ENCODE measurements at regions not wholly inside any gene's neighbourhood (a gene's known extent, or its start where the extent isn't known, plus 50 kb on each side); places are given as distances from the start of the nearest gene placed in this dataset.
"Not testable (repeated sequence)": the region's sequence is repeated elsewhere in the genome, so short reads cannot be mapped to it uniquely, and the experiment has no call there.

DNA sequence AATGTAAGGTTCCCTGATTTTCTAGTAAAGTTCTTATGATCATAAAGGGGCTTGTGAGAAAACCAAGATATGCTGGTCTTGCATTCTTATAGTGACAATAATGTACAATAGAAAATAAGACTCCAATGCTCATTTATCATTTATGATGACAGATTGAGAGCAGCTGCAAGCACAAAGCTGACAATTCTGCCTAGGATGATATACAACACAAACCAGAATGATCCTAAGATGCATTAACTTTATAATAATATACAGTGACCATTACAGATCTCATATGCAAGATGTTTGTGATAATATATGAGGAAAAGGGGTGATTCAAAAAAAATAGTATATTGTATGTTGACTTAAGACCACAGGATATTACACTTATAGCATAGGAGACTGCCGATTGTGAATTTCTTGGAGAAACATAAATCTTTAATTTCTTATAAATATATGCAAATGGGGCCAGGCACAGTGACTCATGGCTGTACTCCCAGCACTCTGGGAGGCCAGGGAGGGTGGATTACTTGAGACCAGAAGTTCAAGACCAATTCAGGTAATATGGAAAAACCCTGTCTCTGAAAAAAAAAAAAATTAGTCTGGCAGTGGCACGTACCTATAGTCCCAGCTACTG lies 387.0 kb downstream of the ZBBX start:
- Mint-ChIP-seq H3K4me1 (no peaks in the 10 kb centered on the region), H3K36me3 (ENCODE audit: low read depth) (no peaks in the 10 kb centered on the region), H3K9me3 (no peaks in the 10 kb centered on the region), H3K4me3 (no peak overlapping the region), H3K27me3 (no peaks in the 10 kb centered on the region), H3K27ac (no peak overlapping the region)
- ATAC-seq (no peak), DNase-seq (no peak)

DNA sequence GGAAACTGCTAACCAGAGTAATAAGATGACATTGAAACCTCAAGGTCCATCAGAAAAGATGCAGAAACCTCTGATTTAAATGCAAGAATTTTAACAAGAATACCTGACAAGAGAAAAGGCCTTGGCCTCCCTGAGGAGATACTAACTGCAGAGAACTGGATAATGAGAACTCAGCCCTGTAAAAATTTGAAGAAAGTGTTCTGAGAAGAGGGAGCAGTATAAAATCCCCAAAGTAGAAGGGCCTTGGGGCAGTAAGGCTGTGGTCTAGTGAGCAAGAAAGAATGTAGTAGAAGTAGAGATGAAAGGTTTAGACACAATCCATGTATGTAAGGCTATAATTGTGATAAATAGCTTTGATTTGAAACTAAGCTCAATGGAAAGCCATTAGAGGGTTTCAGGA lies 394.1 kb downstream of the ZBBX start:
- H3K27me3 Mint-ChIP-seq: no peaks in the 10 kb centered on the region

DNA sequence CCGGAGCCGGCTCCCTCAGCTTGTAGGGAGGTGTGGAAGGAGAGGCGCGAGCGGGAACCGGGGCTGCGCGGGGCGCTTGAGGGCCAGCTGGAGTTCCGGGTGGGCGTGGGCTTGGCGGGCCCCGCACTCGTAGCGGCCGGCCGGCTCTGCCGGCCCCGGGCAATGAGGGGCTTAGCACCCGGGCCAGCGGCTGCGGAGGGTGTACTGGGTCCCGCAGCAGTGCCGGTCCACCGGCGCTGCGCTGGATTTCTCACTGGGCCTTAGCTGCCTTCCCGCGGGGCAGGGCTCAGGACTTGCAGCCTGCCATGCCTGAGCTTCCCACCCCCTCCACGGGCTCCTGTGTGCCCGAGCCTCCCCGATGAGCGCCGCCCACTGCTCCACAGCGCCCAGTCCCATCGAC lies 404.3 kb downstream of the ZBBX start:
- H3K4me1 Mint-ChIP-seq; ATAC-seq; DNase-seq; H3K9me3 Mint-ChIP-seq; H3K36me3 Mint-ChIP-seq (ENCODE audit: low read depth); H3K4me3 Mint-ChIP-seq; H3K27me3 Mint-ChIP-seq; H3K27ac Mint-ChIP-seq: not testable (repeated sequence)

More for the DNA sequence above, 394.1 kb downstream of the ZBBX start:
- Mint-ChIP-seq H3K36me3 (ENCODE audit: low read depth) (no peaks in the 10 kb centered on the region), H3K9me3 (no peaks in the 10 kb centered on the region), H3K4me3 (no peak overlapping the region), H3K27ac (no peak overlapping the region), H3K4me1 (no peaks in the 10 kb centered on the region)
- DNase-seq: no peak
- no peak for ATAC-seq

DNA sequence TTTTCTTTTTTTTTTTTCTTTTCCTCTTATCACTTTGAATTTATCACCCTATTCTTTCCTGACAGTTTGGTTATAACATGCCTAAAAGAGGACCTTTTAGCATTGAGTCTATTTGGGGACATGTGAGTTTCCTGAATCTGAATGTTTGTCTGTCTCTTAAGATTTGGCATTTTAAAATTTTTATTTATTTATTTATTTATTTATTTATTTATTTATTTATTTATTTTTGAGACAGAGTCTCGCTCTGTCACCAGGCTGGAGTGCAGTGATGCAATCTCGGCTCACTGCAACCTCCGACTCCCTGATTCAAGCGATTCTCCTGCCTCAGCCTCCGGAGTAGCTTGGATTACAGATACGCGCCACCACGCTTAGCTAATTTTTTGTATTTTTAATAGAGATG lies 412.4 kb downstream of the ZBBX start:
- not testable (repeated sequence) for H3K36me3 Mint-ChIP-seq (ENCODE audit: low read depth); H3K27ac Mint-ChIP-seq

DNA sequence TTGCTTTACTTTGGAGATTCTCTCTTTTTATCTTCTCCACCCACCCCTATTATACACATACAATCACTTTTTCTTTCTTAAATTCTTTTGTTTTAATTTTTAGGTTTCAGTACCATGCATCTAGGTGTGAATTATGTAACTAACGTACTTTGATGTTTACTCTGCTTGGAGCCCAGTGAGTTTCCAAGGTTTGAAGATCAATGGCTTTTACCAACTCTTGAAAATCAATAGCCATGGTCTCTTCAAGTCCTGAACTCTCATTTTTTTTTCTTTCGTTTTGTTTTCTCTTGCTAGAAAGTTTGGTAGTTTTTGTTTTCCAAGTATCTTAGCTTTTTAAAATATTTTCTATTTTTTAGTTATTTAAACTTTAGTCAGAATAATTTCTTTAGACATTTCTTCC lies 417.2 kb downstream of the ZBBX start:
- Mint-ChIP-seq H3K27me3 (no peaks in the 10 kb centered on the region), H3K36me3 (ENCODE audit: low read depth) (no peaks in the 10 kb centered on the region)
- ATAC-seq: no peak

More for the DNA sequence above, 412.4 kb downstream of the ZBBX start:
- not testable (repeated sequence) for H3K4me1 Mint-ChIP-seq, H3K27me3 Mint-ChIP-seq, ATAC-seq, H3K4me3 Mint-ChIP-seq, DNase-seq
- H3K9me3 Mint-ChIP-seq: peaks cover 13% of the 10 kb centered on the region

DNA sequence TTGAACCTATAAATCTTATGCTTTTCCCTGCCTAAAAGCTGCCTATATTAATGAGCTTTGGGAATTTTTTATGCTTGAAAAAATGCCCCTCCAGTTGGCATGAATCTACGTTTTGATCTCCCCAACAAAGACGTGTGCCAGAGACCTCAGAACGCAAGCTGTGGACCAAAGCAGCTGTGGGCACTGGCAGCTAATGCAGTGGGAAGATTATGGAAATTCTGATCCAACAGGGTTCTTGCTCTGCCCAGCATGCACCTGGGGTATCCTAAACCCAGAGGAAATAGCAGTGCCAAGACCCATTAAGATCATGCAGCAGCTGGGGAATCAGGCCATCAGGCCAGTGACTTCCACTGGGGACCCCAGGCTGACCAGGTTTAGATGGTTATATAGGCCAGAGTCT lies 423.0 kb downstream of the ZBBX start:
- Mint-ChIP-seq H3K36me3 (ENCODE audit: low read depth) (no peaks in the 10 kb centered on the region), H3K9me3 (peaks cover 15% of the 10 kb centered on the region), H3K4me1 (no peaks in the 10 kb centered on the region), H3K27ac (no peak overlapping the region), H3K27me3 (no peaks in the 10 kb centered on the region), H3K4me3 (no peak overlapping the region)
- DNase-seq: no peak
- no peak for ATAC-seq

More for the DNA sequence above, 417.2 kb downstream of the ZBBX start:
- Mint-ChIP-seq H3K27ac (no peak overlapping the region), H3K4me1 (no peaks in the 10 kb centered on the region), H3K9me3 (no peaks in the 10 kb centered on the region), H3K4me3 (no peak overlapping the region)
- DNase-seq: no peak

DNA sequence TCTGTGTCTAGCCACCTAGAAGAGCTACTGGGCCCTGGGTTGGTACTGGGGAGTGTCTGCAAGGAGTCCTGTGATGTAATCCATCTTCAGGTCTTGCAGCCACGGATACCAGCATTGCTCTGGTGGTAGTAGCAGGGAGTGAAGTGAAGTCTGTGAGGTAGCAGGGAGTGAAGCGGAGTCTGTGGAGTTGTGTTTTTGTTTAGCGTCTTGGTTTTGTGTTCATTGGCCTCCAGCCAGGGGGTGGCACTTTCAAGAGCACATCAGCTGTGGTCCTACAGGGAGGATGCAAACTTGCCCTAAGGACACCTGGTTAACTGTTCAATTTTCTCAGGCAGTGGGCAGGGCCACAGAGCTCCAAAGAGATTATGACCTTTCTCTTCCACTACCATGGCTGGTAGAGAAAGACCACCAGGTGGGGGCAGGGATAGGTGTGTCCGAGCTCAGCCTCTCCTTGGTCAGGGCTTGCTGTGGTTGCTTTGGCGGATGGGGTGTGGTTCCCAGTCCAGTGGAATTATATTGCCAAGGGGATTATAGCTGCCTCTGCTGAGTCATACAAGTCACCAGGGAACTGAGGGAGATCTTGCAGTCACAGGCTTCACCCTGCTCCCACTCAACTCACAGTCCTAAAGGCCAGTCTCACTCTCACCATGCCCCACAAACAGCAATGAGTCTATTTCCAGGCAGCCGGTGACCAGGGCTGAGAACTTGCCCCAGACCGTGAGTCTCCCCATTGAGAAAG lies 424.7 kb downstream of the ZBBX start:
- Mint-ChIP-seq H3K4me3 (no peak overlapping the region), H3K27ac (no peak overlapping the region), H3K27me3 (no peaks in the 10 kb centered on the region), H3K36me3 (ENCODE audit: low read depth) (no peaks in the 10 kb centered on the region), H3K4me1 (no peaks in the 10 kb centered on the region), H3K9me3 (peaks cover 19% of the 10 kb centered on the region)
- no peak for ATAC-seq
- no peak for DNase-seq

DNA sequence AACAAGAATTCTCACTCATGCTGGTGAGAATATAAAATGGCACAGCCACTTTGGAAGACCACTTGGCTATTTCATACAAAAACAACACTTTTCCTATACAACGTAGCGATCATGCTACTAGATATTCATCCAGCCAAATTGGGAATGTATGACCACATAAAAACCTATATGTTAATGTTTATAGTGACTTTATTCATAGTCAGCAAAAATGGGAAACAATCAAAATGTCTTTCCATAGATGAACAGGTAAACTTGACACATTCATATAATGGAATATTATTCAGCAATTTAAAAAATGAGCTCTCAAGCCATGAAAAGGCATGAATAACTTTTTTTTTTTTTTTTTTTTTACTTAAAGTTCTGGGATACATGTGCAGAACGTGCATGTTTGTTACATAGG lies 445.2 kb downstream of the ZBBX start:
- ATAC-seq (no peak), DNase-seq (no peak)
- H3K27ac Mint-ChIP-seq: no peak overlapping the region
- no peaks in the 10 kb centered on the region for H3K27me3 Mint-ChIP-seq
- no peak overlapping the region for H3K4me3 Mint-ChIP-seq
- peaks cover 15% of the 10 kb centered on the region for H3K9me3 Mint-ChIP-seq
- H3K4me1 Mint-ChIP-seq: no peaks in the 10 kb centered on the region
- H3K36me3 Mint-ChIP-seq (ENCODE audit: low read depth): no peaks in the 10 kb centered on the region

DNA sequence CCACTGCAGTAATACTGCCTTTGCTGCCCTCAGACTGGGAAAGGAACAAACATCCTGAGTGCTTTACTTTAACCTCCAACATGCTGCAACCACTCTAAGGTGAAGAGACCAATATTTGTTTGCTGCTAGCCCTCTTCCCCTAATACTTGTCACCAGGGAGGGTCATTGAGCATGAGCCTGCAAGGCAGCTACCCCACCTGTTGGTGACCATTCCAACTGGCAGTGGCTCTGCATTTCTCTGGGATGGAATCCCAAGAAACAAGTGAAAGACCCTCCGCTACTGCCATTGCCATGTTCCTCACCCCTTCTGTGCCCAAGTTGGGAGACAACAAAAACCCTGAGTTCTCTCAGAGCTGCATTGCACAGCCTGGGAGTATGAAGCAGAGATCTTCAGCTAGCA lies 462.7 kb downstream of the ZBBX start:
- no peaks in the 10 kb centered on the region for H3K4me1 Mint-ChIP-seq
- DNase-seq (no peak), ATAC-seq (no peak)
- peaks cover 25% of the 10 kb centered on the region for H3K9me3 Mint-ChIP-seq
- H3K36me3 Mint-ChIP-seq (ENCODE audit: low read depth): no peaks in the 10 kb centered on the region
- H3K4me3 Mint-ChIP-seq: no peak overlapping the region
- H3K27me3 Mint-ChIP-seq: no peaks in the 10 kb centered on the region
- H3K27ac Mint-ChIP-seq: no peak overlapping the region

DNA sequence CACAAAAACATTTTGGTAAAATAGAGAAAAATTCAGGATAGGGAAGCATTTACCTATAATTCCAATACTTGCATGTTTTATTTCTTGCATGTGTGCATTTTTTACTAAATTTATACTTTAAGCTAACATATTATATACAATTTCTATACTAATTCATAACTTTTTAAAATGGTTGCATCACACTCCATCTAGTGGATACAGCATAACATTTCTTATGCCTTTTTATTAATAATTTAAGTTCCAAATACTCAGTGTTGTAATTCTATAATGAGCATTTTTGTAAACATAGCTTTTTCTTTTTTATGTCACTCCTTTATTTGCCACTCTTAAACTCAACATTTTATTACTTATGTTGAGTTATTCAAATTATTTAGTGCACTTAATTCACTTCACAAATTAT lies 477.7 kb downstream of the ZBBX start:
- Mint-ChIP-seq H3K9me3 (peaks cover 9% of the 10 kb centered on the region), H3K36me3 (ENCODE audit: low read depth) (no peaks in the 10 kb centered on the region), H3K4me1 (no peaks in the 10 kb centered on the region), H3K27ac (no peak overlapping the region), H3K4me3 (no peak overlapping the region), H3K27me3 (no peaks in the 10 kb centered on the region)
- no peak for ATAC-seq
- DNase-seq: no peak

DNA sequence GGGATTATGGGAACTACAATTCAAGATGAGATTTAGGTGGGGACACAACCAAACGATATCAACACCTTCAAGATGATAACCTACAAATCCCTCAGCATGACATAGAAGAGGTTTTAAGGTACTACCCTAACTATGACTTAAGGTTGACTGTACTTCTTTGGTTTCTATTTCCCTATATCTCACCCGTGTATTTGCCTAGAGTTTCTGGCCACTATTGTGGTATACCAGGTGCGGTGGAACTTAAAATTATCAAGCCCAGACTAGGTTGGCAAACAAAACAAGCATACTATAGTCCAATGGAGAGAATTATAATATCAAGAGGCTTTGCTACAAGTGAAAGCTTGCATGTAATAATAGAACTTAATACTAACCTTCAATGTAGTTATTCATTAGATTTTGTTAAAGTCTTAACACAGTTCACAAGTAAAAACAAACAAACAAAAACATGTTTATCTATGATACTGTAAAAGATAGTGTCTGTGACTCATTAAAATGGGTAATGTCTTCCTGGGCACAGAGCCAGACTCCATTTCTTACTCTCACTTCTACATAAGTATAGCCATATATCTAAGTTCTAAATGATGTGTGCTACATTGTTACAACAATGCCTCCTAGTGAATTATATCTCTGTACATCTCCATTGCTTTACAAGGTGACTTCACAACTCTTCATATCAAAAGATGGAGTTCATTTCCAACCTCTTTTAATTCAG lies 479.1 kb downstream of the ZBBX start:
- H3K4me3 Mint-ChIP-seq: no peak overlapping the region
- no peaks in the 10 kb centered on the region for H3K36me3 Mint-ChIP-seq (ENCODE audit: low read depth)
- H3K27ac Mint-ChIP-seq: no peak overlapping the region
- no peaks in the 10 kb centered on the region for H3K27me3 Mint-ChIP-seq
- ATAC-seq (no peak), DNase-seq (no peak)
- peaks cover 4% of the 10 kb centered on the region for H3K9me3 Mint-ChIP-seq
- no peaks in the 10 kb centered on the region for H3K4me1 Mint-ChIP-seq

DNA sequence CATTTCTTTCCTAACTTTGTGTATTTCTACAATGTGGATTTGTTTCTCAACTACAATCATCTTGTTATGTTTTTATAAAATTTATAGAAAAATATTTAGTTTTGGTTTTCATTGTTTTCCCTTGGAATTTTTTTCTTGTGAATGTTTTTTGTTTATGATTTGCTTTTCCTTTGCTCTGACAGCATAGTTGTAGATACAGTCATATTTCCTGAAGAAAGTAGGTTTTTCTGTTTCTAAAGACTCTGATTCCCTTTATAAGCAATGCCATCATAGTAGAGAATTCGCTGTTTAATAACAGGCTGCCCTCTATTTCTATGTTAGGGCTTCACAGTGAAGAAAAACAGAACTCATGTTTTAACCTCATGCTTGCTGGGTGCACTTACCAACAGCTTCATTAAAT lies 482.3 kb downstream of the ZBBX start:
- no peak overlapping the region for H3K4me3 Mint-ChIP-seq
- no peaks in the 10 kb centered on the region for H3K4me1 Mint-ChIP-seq
- DNase-seq: no peak
- ATAC-seq: no peak
- H3K36me3 Mint-ChIP-seq (ENCODE audit: low read depth): no peaks in the 10 kb centered on the region
- H3K27ac Mint-ChIP-seq: no peak overlapping the region
- H3K9me3 Mint-ChIP-seq: peaks cover 4% of the 10 kb centered on the region
- no peaks in the 10 kb centered on the region for H3K27me3 Mint-ChIP-seq

DNA sequence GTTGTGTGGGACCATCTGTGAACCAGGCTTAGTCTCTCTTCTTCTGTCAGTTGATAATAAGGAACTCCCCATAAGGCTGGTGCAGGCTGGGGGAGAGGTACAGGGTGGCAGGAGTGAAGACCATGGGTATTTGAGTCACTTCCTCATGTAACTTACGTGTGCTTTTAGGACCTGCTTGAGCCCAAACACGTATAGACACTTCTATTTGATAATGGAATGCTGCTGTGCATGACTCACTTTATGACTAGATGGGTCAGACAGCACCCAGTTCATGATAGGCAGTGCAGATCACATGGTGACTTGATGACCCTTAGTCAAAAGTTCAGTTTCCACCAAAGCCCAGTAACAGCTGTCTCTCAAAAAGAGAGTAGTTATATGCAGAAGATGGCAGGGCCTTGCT lies 490.9 kb downstream of the ZBBX start:
- no peak overlapping the region for H3K27ac Mint-ChIP-seq
- DNase-seq (no peak), ATAC-seq (no peak)
- no peaks in the 10 kb centered on the region for H3K9me3 Mint-ChIP-seq
- H3K4me3 Mint-ChIP-seq: no peak overlapping the region
- H3K4me1 Mint-ChIP-seq: no peaks in the 10 kb centered on the region
- H3K36me3 Mint-ChIP-seq (ENCODE audit: low read depth): no peaks in the 10 kb centered on the region
- no peaks in the 10 kb centered on the region for H3K27me3 Mint-ChIP-seq

DNA sequence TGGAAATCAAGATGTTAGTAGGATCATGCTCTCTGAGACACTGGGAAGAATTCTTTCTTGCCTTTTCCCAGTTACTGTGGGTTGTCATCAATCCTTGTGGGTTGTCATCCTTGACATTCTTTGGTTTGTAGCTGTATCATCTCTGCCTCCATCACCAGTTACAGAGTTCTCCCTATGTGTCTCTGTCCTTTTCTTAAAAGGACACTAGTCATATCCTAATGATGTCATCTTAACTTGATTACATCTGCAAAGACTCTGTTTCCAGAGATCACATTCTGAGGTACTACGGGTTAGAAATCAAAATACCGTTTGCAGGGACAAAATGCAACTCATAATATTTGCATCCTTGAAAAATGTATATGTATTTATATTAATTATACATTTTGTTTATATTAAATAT lies 500.4 kb downstream of the ZBBX start:
- no peak for ATAC-seq
- Mint-ChIP-seq H3K36me3 (ENCODE audit: low read depth) (no peaks in the 10 kb centered on the region), H3K4me1 (no peaks in the 10 kb centered on the region), H3K9me3 (peaks cover 9% of the 10 kb centered on the region), H3K27ac (no peak overlapping the region), H3K4me3 (no peak overlapping the region), H3K27me3 (no peaks in the 10 kb centered on the region)
- no peak for DNase-seq

DNA sequence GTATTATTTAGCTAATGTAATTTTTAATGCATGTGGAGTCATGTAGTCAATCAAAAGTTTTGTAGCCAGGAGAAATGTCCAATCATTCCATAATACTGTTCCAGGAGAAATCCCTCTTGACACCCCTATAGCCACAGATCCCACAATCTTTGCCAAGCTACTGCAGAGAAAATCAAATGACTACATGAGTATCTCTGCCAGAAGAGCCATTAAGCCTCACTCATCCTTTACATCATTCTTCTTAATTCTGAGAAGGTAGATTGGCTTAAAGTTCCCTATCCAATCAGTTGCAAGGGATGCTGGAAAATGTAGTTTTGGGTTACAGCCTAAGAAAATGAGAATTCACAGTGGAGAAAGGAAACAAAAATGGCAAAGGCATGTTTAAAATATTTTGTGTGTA lies 502.1 kb downstream of the ZBBX start:
- H3K9me3 Mint-ChIP-seq: peaks cover 9% of the 10 kb centered on the region
- no peak overlapping the region for H3K4me3 Mint-ChIP-seq
- H3K36me3 Mint-ChIP-seq (ENCODE audit: low read depth): no peaks in the 10 kb centered on the region
- no peak overlapping the region for H3K27ac Mint-ChIP-seq
- DNase-seq (no peak), ATAC-seq (no peak)
- H3K4me1 Mint-ChIP-seq: no peaks in the 10 kb centered on the region
- no peaks in the 10 kb centered on the region for H3K27me3 Mint-ChIP-seq
